Endothelial cell of umbilical vein (primary cell): ENCODE measurements at regions not wholly inside any gene's neighbourhood (a gene's known extent, or its start where the extent isn't known, plus 50 kb on each side); places are given as distances from the start of the nearest gene placed in this dataset.

Experiments
- BruUV-seq: library from RNA; stranded (reverse); fragments of 400-500 nt; replicated peaks from 2 replicates; lab custom pipeline; 2021; lab: Mats Ljungman, UMichigan
- CTCF ChIA-PET: fragments of 300-600, 350-600 bp; sonication (Branson Sonifier 250); formaldehyde crosslinking; loops from one replicate; lab custom pipeline; 2021; ENCODE audit warnings: antibody characterized with exemption, inconsistent platforms; lab: Charles Lee
- POLR2A ChIA-PET: fragments of 300-600, 350-600 bp; sonication (Branson Sonifier 250); formaldehyde crosslinking; loops from one replicate; lab custom pipeline; 2021; ENCODE audit warnings: antibody characterized with exemption, inconsistent platforms; lab: Charles Lee
- DNase-seq: peaks from one replicate; pipeline ENCODE4 v3.0.0-alpha.2; 2011; ENCODE audit warnings: low read depth, low spot score
- FAIRE-seq: peaks from 2 replicates; lab custom pipeline; 2011; peaks lifted over from hg19 to GRCh38; lab: Jason Lieb, UNC
- H2AFZ ChIP-seq: 2 replicates; pipeline ENCODE4 v1.6.0; 2012; ENCODE audit warnings: low read depth, low read length, control low read depth, inconsistent platforms
- H3K27ac ChIP-seq: 2 replicates; pipeline ENCODE4 v1.5.1; 2011; ENCODE audit warnings: low read depth, mild to moderate bottlenecking, control low read depth, low read length, moderate library complexity; ENCODE audit not compliant: insufficient read depth
- H3K27me3 ChIP-seq, 2 experiments: 2 replicates each; pipeline versions ENCODE4 v1.6.0 to v1.6.1; 2011; ENCODE audit warnings: low read length in 2 of 2, mixed read lengths in 1 of 2; ENCODE audit not compliant: control insufficient read depth in 2 of 2, insufficient read depth in 2 of 2
- H3K36me3 ChIP-seq, 2 experiments: 2 replicates in 1 of 2; 3 replicates in 1 of 2; pipeline ENCODE4 v1.5.1; 2011; ENCODE audit warnings: low read length in 2 of 2, mild to moderate bottlenecking in 1 of 2, moderate library complexity in 1 of 2; ENCODE audit not compliant: control insufficient read depth in 2 of 2, insufficient read depth in 2 of 2; ENCODE audit errors: extremely low read depth in 1 of 2
- H3K4me1 ChIP-seq: 3 replicates; pipeline ENCODE4 v1.5.1; 2011; ENCODE audit warnings: mild to moderate bottlenecking, low read length; ENCODE audit not compliant: control insufficient read depth, insufficient read depth; ENCODE audit errors: extremely low read depth
- H3K4me2 ChIP-seq: 2 replicates; pipeline ENCODE4 v1.6.1; 2011; ENCODE audit warnings: low read length, control low read depth, mixed read lengths; ENCODE audit not compliant: insufficient read depth
- H3K4me3 ChIP-seq, 3 experiments: fragments of 200-600 bp in 1 of 3; sonication (generic), shearing (Covaris generic) in 1 of 3; replicated peaks in 1 of 3; 2 replicates each; pipeline ENCODE4 v1.5.1; 2011 to 2016; ENCODE audit warnings: control low read depth in 3 of 3, low read length in 3 of 3, mild to moderate bottlenecking in 2 of 3, inconsistent platforms in 1 of 3, low read depth in 1 of 3, moderate library complexity in 1 of 3; ENCODE audit not compliant: insufficient read depth in 1 of 3
- H3K79me2 ChIP-seq: 2 replicates; pipeline ENCODE4 v1.6.0; 2012; ENCODE audit warnings: low read length, inconsistent platforms; ENCODE audit not compliant: control insufficient read depth, insufficient read depth
- H3K9ac ChIP-seq: replicated peaks from 2 replicates; pipeline ENCODE3; 2011; ENCODE audit warnings: low read length, control low read depth; ENCODE audit not compliant: insufficient read depth; ENCODE audit errors: extremely low read depth
- H3K9me1 ChIP-seq: replicated peaks from 3 replicates; pipeline ENCODE4 v1.6.0; 2011; ENCODE audit warnings: mild to moderate bottlenecking, low read length; ENCODE audit not compliant: control insufficient read depth, insufficient read depth; ENCODE audit errors: extremely low read depth
- H3K9me3 ChIP-seq: replicated peaks from 2 replicates; pipeline ENCODE4 v1.5.1; 2012; ENCODE audit warnings: low read length, inconsistent platforms; ENCODE audit not compliant: control insufficient read depth, insufficient read depth
- H4K20me1 ChIP-seq: replicated peaks from 2 replicates; pipeline ENCODE3; 2011; ENCODE audit warnings: mild to moderate bottlenecking, low read length; ENCODE audit not compliant: control insufficient read depth, insufficient read depth; ENCODE audit errors: extremely low read depth
- EZH2 ChIP-seq: IDR thresholded peaks from 2 replicates; pipeline ENCODE4 v1.6.1; 2012; ENCODE audit warnings: borderline replicate concordance, low read depth, mild to moderate bottlenecking, moderate library complexity, low read length, inconsistent platforms; ENCODE audit not compliant: severe bottlenecking
- FOS ChIP-seq: IDR thresholded peaks from 2 replicates; pipeline ENCODE4 v1.6.1; 2011; ENCODE audit warnings: mild to moderate bottlenecking, low read length, moderate library complexity, borderline replicate concordance; ENCODE audit not compliant: insufficient read depth
- GATA2 ChIP-seq: IDR thresholded peaks from 2 replicates; pipeline ENCODE4 v1.7.0; 2011; ENCODE audit warnings: low read depth, mild to moderate bottlenecking, moderate library complexity, mixed read lengths, low read length; ENCODE audit not compliant: insufficient read length, insufficient read depth
- JUN ChIP-seq: IDR thresholded peaks from 2 replicates; pipeline ENCODE4 v1.6.1; 2011; ENCODE audit warnings: borderline replicate concordance, low read depth; ENCODE audit not compliant: insufficient read length, insufficient read depth
- MYC ChIP-seq: IDR thresholded peaks from one replicate; pipeline ENCODE4 v1.6.1; 2011; ENCODE audit warnings: mild to moderate bottlenecking, low read depth, low read length
- POLR2A ChIP-seq: IDR thresholded peaks from 2 replicates; pipeline ENCODE4 v1.6.1; 2012; ENCODE audit warnings: low read depth, mild to moderate bottlenecking, control low read depth, low read length
- POLR2AphosphoS5 ChIP-seq: IDR thresholded peaks from 2 replicates; pipeline ENCODE4 v1.6.1; 2012; ENCODE audit warnings: low read depth, mild to moderate bottlenecking, control low read depth, low read length, moderate library complexity; ENCODE audit not compliant: insufficient read depth
- dilution Hi-C: fragments of 300-500 bp; cut with MboI; formaldehyde crosslinking; loops from one replicate; pipeline ENCODE4 v1.15.0; 2019; ENCODE audit warnings: low sequenced_read_pairs; ENCODE audit not compliant: extremely low pct_ligation_motif_present
- intact Hi-C: fragments of 100-400 bp; cut with micrococcal nuclease; formaldehyde crosslinking; loops from one replicate; pipeline ENCODE4 v1.10.0; 2022
- TF ChIP-seq, protein P1 (sequence below), 2 donors: IDR thresholded peaks; 1 replicate in 1 of 2; 2 replicates in 1 of 2; pipeline ENCODE4 v1.5.1; 2011; ENCODE audit warnings: low read length in 2 of 2, mild to moderate bottlenecking in 2 of 2, moderate library complexity in 2 of 2, control low read depth in 1 of 2, inconsistent platforms in 1 of 2, low read depth in 1 of 2; ENCODE audit not compliant: insufficient read depth in 1 of 2; ENCODE audit errors: extremely low read depth in 1 of 2
- TF ChIP-seq, protein P2 (sequence below): IDR thresholded peaks from 2 replicates; pipeline ENCODE4 v1.6.1; 2011; ENCODE audit not compliant: insufficient read depth, insufficient read length

DNA sequence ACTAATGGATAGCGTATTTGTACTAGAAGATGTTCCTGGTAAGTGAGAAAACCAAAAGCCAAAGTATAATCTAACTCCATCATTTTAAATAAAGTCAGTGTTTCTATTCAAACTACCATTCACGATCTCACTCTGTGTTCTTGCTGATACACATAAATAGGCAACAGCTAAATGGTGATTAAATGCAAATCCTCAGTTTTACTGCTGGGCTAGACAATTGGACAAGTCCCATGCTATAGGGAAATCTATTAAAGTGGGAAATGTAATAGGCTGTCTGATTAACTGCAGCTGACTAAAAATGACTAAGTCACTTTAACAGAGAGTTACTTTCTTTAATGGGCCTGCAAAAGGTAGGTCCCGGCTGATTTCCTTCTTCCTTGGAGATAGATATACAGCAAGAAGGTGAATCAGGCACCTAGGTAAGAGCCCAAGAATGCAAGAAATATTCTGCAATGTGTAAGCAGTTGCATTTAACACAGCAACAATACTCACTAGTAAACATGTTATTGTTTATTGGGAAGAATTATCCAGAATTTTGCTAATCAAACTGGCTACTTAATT lies 298.4 kb downstream of the SLITRK6 start:
- no TSS peak for BruUV-seq
- Histone ChIP-seq H3K36me3 (no peaks in the 10 kb centered on the region), H3K27me3 (no peaks in the 10 kb centered on the region), H3K4me3 (no peak overlapping the region), H3K9me3 (no peaks in the 10 kb centered on the region), H3K4me1 (no peaks in the 10 kb centered on the region), H3K9ac (no peak overlapping the region), H3K4me2 (no peak overlapping the region), H4K20me1 (no peaks in the 10 kb centered on the region), H3K79me2 (no peaks in the 10 kb centered on the region), H3K9me1 (no peaks in the 10 kb centered on the region), H3K27ac (no peak overlapping the region), H2AFZ (no peak overlapping the region)
- intact Hi-C loops: no loop called here
- ChIA-PET POLR2A (no interaction called here), CTCF (no interaction called here)
- FAIRE-seq (no peak), DNase-seq (no peak)
- dilution Hi-C loops: no loop called here
- TF ChIP-seq EZH2 (no peak), JUN (no peak), POLR2A (no peak), POLR2AphosphoS5 (no peak), GATA2 (no peak), MYC (no peak), FOS (no peak)
- TF ChIP-seq, protein P1, sequence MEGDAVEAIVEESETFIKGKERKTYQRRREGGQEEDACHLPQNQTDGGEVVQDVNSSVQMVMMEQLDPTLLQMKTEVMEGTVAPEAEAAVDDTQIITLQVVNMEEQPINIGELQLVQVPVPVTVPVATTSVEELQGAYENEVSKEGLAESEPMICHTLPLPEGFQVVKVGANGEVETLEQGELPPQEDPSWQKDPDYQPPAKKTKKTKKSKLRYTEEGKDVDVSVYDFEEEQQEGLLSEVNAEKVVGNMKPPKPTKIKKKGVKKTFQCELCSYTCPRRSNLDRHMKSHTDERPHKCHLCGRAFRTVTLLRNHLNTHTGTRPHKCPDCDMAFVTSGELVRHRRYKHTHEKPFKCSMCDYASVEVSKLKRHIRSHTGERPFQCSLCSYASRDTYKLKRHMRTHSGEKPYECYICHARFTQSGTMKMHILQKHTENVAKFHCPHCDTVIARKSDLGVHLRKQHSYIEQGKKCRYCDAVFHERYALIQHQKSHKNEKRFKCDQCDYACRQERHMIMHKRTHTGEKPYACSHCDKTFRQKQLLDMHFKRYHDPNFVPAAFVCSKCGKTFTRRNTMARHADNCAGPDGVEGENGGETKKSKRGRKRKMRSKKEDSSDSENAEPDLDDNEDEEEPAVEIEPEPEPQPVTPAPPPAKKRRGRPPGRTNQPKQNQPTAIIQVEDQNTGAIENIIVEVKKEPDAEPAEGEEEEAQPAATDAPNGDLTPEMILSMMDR (IDR thresholded peaks at IDR 0.05; ENCODE audit: extremely low read depth in 1 of 2, insufficient read depth in 1 of 2, low read depth in 1 of 2, low read length in 2 of 2): no peak
- TF ChIP-seq, protein P2, sequence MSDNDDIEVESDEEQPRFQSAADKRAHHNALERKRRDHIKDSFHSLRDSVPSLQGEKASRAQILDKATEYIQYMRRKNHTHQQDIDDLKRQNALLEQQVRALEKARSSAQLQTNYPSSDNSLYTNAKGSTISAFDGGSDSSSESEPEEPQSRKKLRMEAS: no peak
